Activated B cell treated with CpG ODN at 0.5 μM for 24 hours (primary cell): ENCODE measurements at regions not wholly inside any gene's neighbourhood (a gene's known extent, or its start where the extent isn't known, plus 50 kb on each side); places are given as distances from the start of the nearest gene placed in this dataset.

Source experiments
- ATAC-seq: fragments of 200-7000 bp; cut with Tn5 transposase; one replicate; pipeline ENCODE4 v1.10.0; 2021; ENCODE audit warnings: low read depth, mild to moderate bottlenecking, moderate library complexity
- CTCF ChIA-PET: fragments of 350-600 bp; sonication (Branson Sonifier 250); formaldehyde crosslinking; loops from one replicate; lab custom pipeline; 2021; ENCODE audit warnings: antibody characterized with exemption; lab: Charles Lee
- POLR2A ChIA-PET: fragments of 350-600 bp; sonication (Branson Sonifier 250); formaldehyde crosslinking; loops from one replicate; lab custom pipeline; 2021; ENCODE audit warnings: antibody characterized with exemption; lab: Charles Lee
- DNase-seq: peaks from one replicate; pipeline ENCODE4 v3.0.0; 2022
- H3K27ac Mint-ChIP-seq: one replicate; pipeline ENCODE4 v1.8.0; 2020; ENCODE audit warnings: mixed read lengths
- H3K27me3 Mint-ChIP-seq: one replicate; pipeline ENCODE4 v1.8.0; 2021; ENCODE audit warnings: mixed read lengths
- H3K36me3 Mint-ChIP-seq: one replicate; pipeline ENCODE4 v1.8.0; 2021; ENCODE audit warnings: low read depth, mixed read lengths
- H3K4me1 Mint-ChIP-seq: one replicate; pipeline ENCODE4 v1.8.0; 2021; ENCODE audit warnings: mixed read lengths
- H3K4me3 Mint-ChIP-seq: one replicate; pipeline ENCODE4 v1.8.0; 2020; ENCODE audit warnings: mild to moderate bottlenecking, mixed read lengths
- H3K9me3 Mint-ChIP-seq: one replicate; pipeline ENCODE4 v1.8.0; 2020; ENCODE audit warnings: mixed read lengths
- CTCF ChIP-seq: fragments of 200-600 bp; IDR thresholded peaks from one replicate; pipeline ENCODE4 v1.8.0; 2022; ENCODE audit warnings: antibody characterized with exemption, mild to moderate bottlenecking
- intact Hi-C: fragments of 100-400 bp; cut with micrococcal nuclease; formaldehyde crosslinking; loops from one replicate; pipeline ENCODE4 v1.15.1; 2024

DNA sequence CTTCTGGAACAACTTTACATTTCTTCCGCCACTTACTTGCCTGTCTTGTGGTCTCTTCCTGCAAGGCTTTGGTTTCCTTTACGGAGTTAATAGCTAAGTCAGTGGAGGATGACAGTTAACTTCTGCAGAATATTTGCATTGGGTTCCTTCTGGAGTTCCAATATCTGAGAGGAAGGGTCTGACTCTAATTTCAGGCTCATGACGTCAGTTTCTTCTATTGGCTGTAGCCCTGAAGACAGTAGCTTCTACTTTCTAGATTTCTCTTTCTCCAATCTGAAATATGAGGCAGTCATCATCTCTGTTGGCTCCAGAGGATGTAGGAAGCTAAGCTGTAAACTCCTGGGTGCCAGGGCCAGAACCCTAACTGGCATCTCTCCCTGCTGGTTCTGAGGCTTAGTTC lies 76.7 kb downstream of the FRMPD3 start:
- H3K4me3 Mint-ChIP-seq = no peak overlapping the region
- no peaks in the 10 kb centered on the region for H3K27me3 Mint-ChIP-seq
- no peak overlapping the region for H3K27ac Mint-ChIP-seq
- ChIA-PET POLR2A (no interaction called here), CTCF (no interaction called here)
- no peak for DNase-seq
- intact Hi-C loops = no loop called here
- no peak for ATAC-seq
- H3K36me3 Mint-ChIP-seq = peaks cover 3% of the 10 kb centered on the region
- TF ChIP-seq CTCF = no peak
- no peaks in the 10 kb centered on the region for H3K9me3 Mint-ChIP-seq
- H3K4me1 Mint-ChIP-seq = no peaks in the 10 kb centered on the region

GRCh38 chrX:107530141-107530540 lies 80.7 kb downstream of the FRMPD3 start:
- no peaks in the 10 kb centered on the region for H3K27me3 Mint-ChIP-seq
- ChIA-PET POLR2A (no interaction called here), CTCF (no interaction called here)
- ATAC-seq (no peak), DNase-seq (no peak)
- no peak overlapping the region for H3K27ac Mint-ChIP-seq
- intact Hi-C loops = no loop called here
- peaks cover 6% of the 10 kb centered on the region for H3K36me3 Mint-ChIP-seq
- no peaks in the 10 kb centered on the region for H3K9me3 Mint-ChIP-seq
- H3K4me1 Mint-ChIP-seq = no peaks in the 10 kb centered on the region
- H3K4me3 Mint-ChIP-seq = no peak overlapping the region
- no peak for TF ChIP-seq CTCF

DNA sequence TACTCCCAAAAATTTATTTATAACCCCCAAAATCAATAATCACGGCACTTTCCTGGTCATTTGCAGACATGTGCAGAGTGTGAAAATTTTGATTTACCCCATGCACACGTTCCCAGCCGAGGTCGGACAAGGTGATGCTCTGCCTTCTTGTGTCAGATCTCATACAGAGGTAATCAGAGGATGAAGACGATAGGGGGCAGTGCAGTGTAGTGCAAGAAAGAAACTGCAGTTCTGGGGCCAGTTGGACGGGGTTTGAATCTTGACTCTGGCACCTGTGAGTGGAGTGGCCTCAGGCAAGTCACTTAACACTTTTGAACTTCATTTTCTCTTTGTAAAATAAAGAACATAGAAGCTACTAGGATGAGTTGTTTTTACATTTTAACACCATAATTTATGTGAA lies 88.4 kb downstream of the FRMPD3 start:
- ATAC-seq = no peak
- POLR2A ChIA-PET = no interaction called here

DNA sequence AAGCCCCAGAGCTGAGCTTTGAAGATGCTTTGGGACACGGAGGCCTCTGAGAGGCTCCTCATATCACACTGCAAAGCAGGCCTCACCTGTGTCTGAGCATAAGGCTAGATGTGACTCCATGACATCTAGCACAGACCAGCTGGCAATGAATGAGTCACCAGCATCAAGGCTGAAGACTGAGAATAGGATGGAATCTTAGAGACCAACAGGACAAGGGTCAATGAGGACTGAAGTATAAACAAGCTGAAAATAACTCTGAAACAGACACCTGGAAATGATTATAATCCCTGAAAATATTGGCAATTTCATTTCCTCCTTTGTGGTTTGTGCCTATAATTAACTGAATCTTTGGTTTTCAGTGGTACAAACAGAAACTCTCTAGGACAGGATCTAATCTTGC lies 87.1 kb upstream of the PRPS1 start:
- Mint-ChIP-seq H3K4me3 (no peak overlapping the region), H3K9me3 (no peaks in the 10 kb centered on the region), H3K27ac (no peak overlapping the region), H3K4me1 (peaks cover 5% of the 10 kb centered on the region), H3K27me3 (no peaks in the 10 kb centered on the region), H3K36me3 (no peaks in the 10 kb centered on the region)
- no peak for TF ChIP-seq CTCF
- ChIA-PET CTCF (no interaction called here), POLR2A (no interaction called here)
- DNase-seq (no peak), ATAC-seq (no peak)
- intact Hi-C loops = no loop called here

More for the DNA sequence above, 88.4 kb downstream of the FRMPD3 start:
- DNase-seq = no peak
- no peaks in the 10 kb centered on the region for H3K27me3 Mint-ChIP-seq
- H3K9me3 Mint-ChIP-seq = no peaks in the 10 kb centered on the region
- no peak overlapping the region for H3K27ac Mint-ChIP-seq
- TF ChIP-seq CTCF = no peak
- peaks cover 1% of the 10 kb centered on the region for H3K36me3 Mint-ChIP-seq
- intact Hi-C loops = loop anchor here (5.0 kb wide), 2 partner anchors 239 to 354 kb away; partner anchors contain the start of genes NCBP2L and TSC22D3
- CTCF ChIA-PET = no interaction called here
- no peak overlapping the region for H3K4me3 Mint-ChIP-seq
- peaks cover 5% of the 10 kb centered on the region for H3K4me1 Mint-ChIP-seq

DNA sequence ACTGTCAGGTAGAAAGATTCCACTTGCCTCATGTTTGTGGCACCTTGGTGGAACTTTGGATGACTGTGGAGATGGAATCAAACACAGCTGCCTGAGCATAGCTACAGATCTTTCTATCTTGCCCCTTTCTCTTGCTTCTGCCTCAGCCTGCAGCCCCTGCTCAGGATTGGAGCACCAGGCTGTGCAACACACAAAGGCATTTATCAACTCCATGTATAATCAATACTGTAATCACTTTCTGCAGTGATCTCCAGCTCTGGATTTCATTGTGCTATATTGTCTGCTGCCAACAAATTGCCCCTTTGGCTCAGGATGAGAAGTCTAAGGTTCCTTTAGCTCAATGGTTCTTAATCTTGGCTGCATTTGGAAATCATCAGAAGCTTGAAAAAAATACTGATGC lies 86.3 kb upstream of the PRPS1 start:
- intact Hi-C loops = no loop called here
- POLR2A ChIA-PET = no interaction called here
- no peak overlapping the region for H3K27ac Mint-ChIP-seq
- no peak overlapping the region for H3K4me3 Mint-ChIP-seq
- no peaks in the 10 kb centered on the region for H3K27me3 Mint-ChIP-seq
- CTCF ChIA-PET = no interaction called here
- DNase-seq (no peak), ATAC-seq (no peak)
- no peaks in the 10 kb centered on the region for H3K9me3 Mint-ChIP-seq
- no peak for TF ChIP-seq CTCF
- no peaks in the 10 kb centered on the region for H3K36me3 Mint-ChIP-seq
- peaks cover 5% of the 10 kb centered on the region for H3K4me1 Mint-ChIP-seq
